ENCODE measurements at regions not wholly inside any gene's neighbourhood (a gene's known extent, or its start where the extent isn't known, plus 50 kb on each side); places are given as distances from the start of the nearest gene placed in this dataset.

- intact Hi-C loops (cut with micrococcal nuclease) = loop anchor here (10.0 kb wide), 1 partner anchor 393 kb away; no protein-coding TSS in a partner anchor
- Histone ChIP-seq H3K9me1 (replicated peaks; ENCODE audit: control insufficient read depth, extremely low read depth, insufficient read depth, low read length) (no peaks in the 10 kb centered on the region), H3K4me2 (ENCODE audit: insufficient read depth, low read length) (no peak overlapping the region), H4K20me1 (replicated peaks; ENCODE audit: control insufficient read depth, extremely low read depth, insufficient read depth, low read length) (no peaks in the 10 kb centered on the region), H3K27me3 (ENCODE audit: control insufficient read depth in 2 of 2, insufficient read depth in 2 of 2, low read length in 2 of 2) (no peaks in the 10 kb centered on the region), H3K79me2 (ENCODE audit: control insufficient read depth, insufficient read depth, low read length) (no peaks in the 10 kb centered on the region), H3K36me3 (ENCODE audit: control insufficient read depth in 2 of 2, extremely low read depth in 1 of 2, insufficient read depth in 2 of 2, low read length in 2 of 2) (no peaks in the 10 kb centered on the region), H3K4me3 (replicated peaks in 1 of 3; ENCODE audit: insufficient read depth in 1 of 3, low read depth in 1 of 3, low read length in 3 of 3) (no peak overlapping the region), H3K9me3 (replicated peaks; ENCODE audit: control insufficient read depth, insufficient read depth, low read length) (no peaks in the 10 kb centered on the region), H3K9ac (replicated peaks; ENCODE audit: extremely low read depth, insufficient read depth, low read length) (no peak overlapping the region), H2AFZ (ENCODE audit: low read depth, low read length) (no peak overlapping the region), H3K27ac (ENCODE audit: insufficient read depth, low read depth, low read length) (no peak overlapping the region), H3K4me1 (ENCODE audit: control insufficient read depth, extremely low read depth, insufficient read depth, low read length) (no peaks in the 10 kb centered on the region)
- ChIA-PET CTCF (no interaction called here), POLR2A (no interaction called here)
- no TSS peak for BruUV-seq (replicated peaks)
- FAIRE-seq = no peak
- no peak for DNase-seq (ENCODE audit: low read depth, low spot score)
- TF ChIP-seq MAX (IDR thresholded peaks at IDR 0.05; ENCODE audit: insufficient read depth, insufficient read length) = no peak
- no peak for TF ChIP-seq POLR2AphosphoS5 (IDR thresholded peaks at IDR 0.05; ENCODE audit: insufficient read depth, low read depth, low read length)
- no peak for TF ChIP-seq GATA2 (IDR thresholded peaks at IDR 0.05; ENCODE audit: insufficient read depth, insufficient read length, low read depth, low read length)
- no peak for TF ChIP-seq JUN (IDR thresholded peaks at IDR 0.05; ENCODE audit: borderline replicate concordance, insufficient read depth, insufficient read length, low read depth)
- TF ChIP-seq FOS (IDR thresholded peaks at IDR 0.05; ENCODE audit: borderline replicate concordance, insufficient read depth, low read length) = no peak
- no peak for TF ChIP-seq MYC (IDR thresholded peaks at IDR 0.05; ENCODE audit: low read depth, low read length)
- no peak for TF ChIP-seq EZH2 (IDR thresholded peaks at IDR 0.05; ENCODE audit: borderline replicate concordance, low read depth, low read length, severe bottlenecking)
- TF ChIP-seq CTCF (IDR thresholded peaks at IDR 0.05; ENCODE audit: extremely low read depth in 1 of 2, insufficient read depth in 1 of 2, low read depth in 1 of 2, low read length in 2 of 2) = no peak
- no peak for TF ChIP-seq POLR2A (IDR thresholded peaks at IDR 0.05; ENCODE audit: low read depth, low read length)
- dilution Hi-C loops (cut with MboI; ENCODE audit: extremely low pct_ligation_motif_present, low sequenced_read_pairs) = no loop called here
Observed at GRCh38 chr20:23187751-23188150, 101.6 kb upstream of the CD93 start.

Measured in endothelial cell of umbilical vein (primary cell).